ENCODE measurements at regions not wholly inside any gene's neighbourhood (a gene's known extent, or its start where the extent isn't known, plus 50 kb on each side); places are given as distances from the start of the nearest gene placed in this dataset.
"Not testable (repeated sequence)": the region's sequence is repeated elsewhere in the genome, so short reads cannot be mapped to it uniquely, and the experiment has no call there.

GRCh38 chr18:51248685-51249084 is 51.2 kb upstream of the MEX3C start:
- FAIRE-seq: no peak

- FAIRE-seq: no peak
These were observed 52.5 kb upstream of the MEX3C start for GRCh38 chr18:51250006-51250405.

- no peak for FAIRE-seq
These were observed 53.1 kb upstream of the MEX3C start for GRCh38 chr18:51250458-51251024.

- no peak for FAIRE-seq
These were observed 54.1 kb upstream of the MEX3C start for GRCh38 chr18:51251625-51252024.

GRCh38 chr18:51253476-51253875 is 56.0 kb upstream of the MEX3C start:
- FAIRE-seq: no peak

- FAIRE-seq: no peak
These were observed 58.2 kb upstream of the MEX3C start for GRCh38 chr18:51255693-51256092.

- FAIRE-seq: no peak
These were observed 59.7 kb upstream of the MEX3C start for GRCh38 chr18:51257150-51257549.

GRCh38 chr18:51260118-51260517 is 62.6 kb upstream of the MEX3C start:
- FAIRE-seq: no peak

- FAIRE-seq: not testable (repeated sequence)
These were observed 68.6 kb upstream of the MEX3C start for GRCh38 chr18:51266077-51266476.

GRCh38 chr18:51266773-51267172 is 69.3 kb upstream of the MEX3C start:
- no peak for FAIRE-seq

- FAIRE-seq: no peak
These were observed 76.0 kb upstream of the MEX3C start for GRCh38 chr18:51273437-51273836.

- no peak for FAIRE-seq
These were observed 78.4 kb upstream of the MEX3C start for GRCh38 chr18:51275712-51276476.

GRCh38 chr18:51278045-51278649 is 80.7 kb upstream of the MEX3C start:
- FAIRE-seq: no peak

- no peak for FAIRE-seq
These were observed 82.0 kb upstream of the MEX3C start for GRCh38 chr18:51279367-51279984.

GRCh38 chr18:51287818-51288508 is 90.5 kb upstream of the MEX3C start:
- FAIRE-seq: no peak

GRCh38 chr18:51288582-51288981 is 91.1 kb upstream of the MEX3C start:
- no peak for FAIRE-seq

GRCh38 chr18:51290860-51291259 is 93.4 kb upstream of the MEX3C start:
- FAIRE-seq: no peak

GRCh38 chr18:51300912-51301311 is 103.4 kb upstream of the MEX3C start:
- no peak for FAIRE-seq

- FAIRE-seq: no peak
These were observed 103.9 kb upstream of the MEX3C start for GRCh38 chr18:51301376-51301775.

- FAIRE-seq: no peak
These were observed 119.2 kb upstream of the MEX3C start for GRCh38 chr18:51316677-51317076.

GRCh38 chr18:51321696-51322095 is 124.2 kb upstream of the MEX3C start:
- FAIRE-seq: no peak

- FAIRE-seq: no peak
These were observed 126.5 kb upstream of the MEX3C start for GRCh38 chr18:51323961-51324360.

GRCh38 chr18:51330148-51330547 is 132.7 kb upstream of the MEX3C start:
- no peak for FAIRE-seq
